SK-N-SH (cell line): ENCODE measurements at regions not wholly inside any gene's neighbourhood (a gene's known extent, or its start where the extent isn't known, plus 50 kb on each side); places are given as distances from the start of the nearest gene placed in this dataset.

ENCODE experiments used
- CTCF ChIA-PET: fragments of 300-600, 350-600 bp; formaldehyde crosslinking; extraction: SDS; loops from one replicate; lab custom pipeline; 2021; lab: Yijun Ruan, JAX
- POLR2A ChIA-PET: fragments of 350-600 bp; sonication (Branson Sonifier 250); formaldehyde crosslinking; extraction: SDS; loops from one replicate; lab custom pipeline; 2020; ENCODE audit warnings: antibody characterized with exemption, inconsistent platforms; lab: Yijun Ruan, JAX
- DNase-seq: peaks from one replicate; pipeline ENCODE4 v3.0.0; 2012
- H2AFZ ChIP-seq: fragments of 200-600 bp; sonication (generic); 2 replicates; pipeline ENCODE4 v1.8.1; 2016; ENCODE audit warnings: antibody characterized with exemption, mild to moderate bottlenecking, low read depth
- H3F3A ChIP-seq: fragments of 200-600 bp; sonication (generic); replicated peaks from 2 replicates; pipeline ENCODE3; 2016; ENCODE audit warnings: antibody characterized with exemption, mild to moderate bottlenecking; ENCODE audit not compliant: insufficient read depth
- H3K27ac ChIP-seq, 2 experiments: fragments of 200-500 bp in 1 of 2; fragments of 200-600 bp in 1 of 2; sonication (Bioruptor generic) in 1 of 2; sonication (generic), shearing (Covaris generic) in 1 of 2; 2 replicates each; pipeline versions ENCODE4 v1.5.1 to v1.6.1; 2014 to 2016; ENCODE audit warnings: low read depth in 2 of 2, inconsistent platforms in 1 of 2, low read length in 1 of 2, mild to moderate bottlenecking in 1 of 2, mixed read lengths in 1 of 2
- H3K27me3 ChIP-seq: fragments of 200-600 bp; sonication (generic), shearing (Covaris generic); 2 replicates; pipeline ENCODE4 v1.6.1; 2016; ENCODE audit warnings: mixed run types; ENCODE audit not compliant: insufficient read depth
- H3K36me3 ChIP-seq, 2 experiments: fragments of 200-500 bp in 1 of 2; fragments of 200-600 bp in 1 of 2; sonication (Bioruptor generic) in 1 of 2; sonication (generic) in 1 of 2; replicated peaks in 1 of 2; 2 replicates each; pipeline versions ENCODE3 to v1.5.1; 2014 to 2016; ENCODE audit warnings: low read length in 1 of 2, mild to moderate bottlenecking in 1 of 2; ENCODE audit not compliant: insufficient read depth in 2 of 2, control insufficient read depth in 1 of 2
- H3K4me1 ChIP-seq, 2 experiments: fragments of 200-500 bp in 1 of 2; fragments of 200-600 bp in 1 of 2; sonication (Bioruptor generic) in 1 of 2; sonication (generic), shearing (Covaris generic) in 1 of 2; 2 replicates each; pipeline versions ENCODE4 v1.5.1 to v1.6.1; 2014 to 2016; ENCODE audit warnings: low read depth in 1 of 2, low read length in 1 of 2, mixed run types in 1 of 2; ENCODE audit not compliant: insufficient read depth in 2 of 2, control insufficient read depth in 1 of 2
- H3K4me2 ChIP-seq: fragments of 200-600 bp; sonication (generic), shearing (Covaris generic); 2 replicates; pipeline ENCODE4 v1.6.1; 2017; ENCODE audit warnings: mixed run types
- H3K4me3 ChIP-seq, 2 experiments: fragments of 200-500 bp in 1 of 2; fragments of 200-600 bp in 1 of 2; sonication (Bioruptor generic) in 1 of 2; sonication (generic), shearing (Covaris generic) in 1 of 2; 2 replicates each; pipeline versions ENCODE4 v1.5.1 to v1.8.1; 2014 to 2016; ENCODE audit warnings: low read depth in 2 of 2, inconsistent platforms in 1 of 2, low read length in 1 of 2, mild to moderate bottlenecking in 1 of 2, mixed read lengths in 1 of 2, moderate library complexity in 1 of 2
- H3K79me2 ChIP-seq: fragments of 200-600 bp; sonication (generic); 2 replicates; pipeline ENCODE4 v1.8.1; 2017; ENCODE audit warnings: mild to moderate bottlenecking; ENCODE audit not compliant: insufficient read depth
- H3K9ac ChIP-seq: fragments of 200-600 bp; sonication (generic); 2 replicates; pipeline ENCODE4 v1.6.1; 2017; ENCODE audit warnings: mixed run types
- H3K9me2 ChIP-seq: fragments of 200-600 bp; sonication (generic); 2 replicates; pipeline ENCODE4 v1.6.1; 2017; ENCODE audit warnings: mixed run types
- H3K9me3 ChIP-seq: fragments of 200-600 bp; sonication (generic); 2 replicates; pipeline ENCODE4 v1.6.1; 2017; ENCODE audit warnings: mixed run types, mild to moderate bottlenecking, moderate library complexity
- H4K20me1 ChIP-seq: fragments of 200-600 bp; sonication (generic); 2 replicates; pipeline ENCODE4 v1.6.1; 2017; ENCODE audit warnings: mild to moderate bottlenecking, mixed run types; ENCODE audit not compliant: insufficient read depth
- EP300 ChIP-seq, 2 experiments: IDR thresholded peaks; 2 replicates each; pipeline versions ENCODE4 v1.4.0 to v1.6.1; 2012; ENCODE audit warnings: borderline replicate concordance in 1 of 2, low read depth in 1 of 2, low read length in 1 of 2
- FOXM1 ChIP-seq: IDR thresholded peaks from 2 replicates; pipeline ENCODE4 v1.4.0; 2012; ENCODE audit warnings: low read depth, mild to moderate bottlenecking
- JUND ChIP-seq: IDR thresholded peaks from 2 replicates; pipeline ENCODE4 v1.4.0; 2012
- MAX ChIP-seq: IDR thresholded peaks from 2 replicates; pipeline ENCODE4 v1.4.0; 2012; ENCODE audit warnings: low read depth
- MXI1 ChIP-seq: IDR thresholded peaks from 2 replicates; pipeline ENCODE4 v1.6.1; 2012; ENCODE audit warnings: mild to moderate bottlenecking, low read depth, low read length, improper control_type of control experiment
- NRF1 ChIP-seq: IDR thresholded peaks from 2 replicates; pipeline ENCODE4 v1.6.1; 2012; ENCODE audit warnings: low read depth, mild to moderate bottlenecking, low read length
- PBX3 ChIP-seq: IDR thresholded peaks from 2 replicates; pipeline ENCODE4; 2012
- POLR2AphosphoS5 ChIP-seq: IDR thresholded peaks from 2 replicates; pipeline ENCODE4 v1.6.1; 2012; ENCODE audit warnings: low read depth, low read length
- RAD21 ChIP-seq: IDR thresholded peaks from 2 replicates; pipeline ENCODE4 v1.6.1; 2012; ENCODE audit warnings: mild to moderate bottlenecking, low read length
- RCOR1 ChIP-seq: fragments of 150-350 bp; IDR thresholded peaks from 2 replicates; pipeline ENCODE4 v1.6.1; 2017; ENCODE audit warnings: antibody characterized with exemption, low read length
- RXRA ChIP-seq: IDR thresholded peaks from 2 replicates; pipeline ENCODE4 v1.4.0; 2012; ENCODE audit warnings: low read depth, mild to moderate bottlenecking, borderline replicate concordance
- SIN3A ChIP-seq: IDR thresholded peaks from 2 replicates; pipeline ENCODE4 v1.6.1; 2012; ENCODE audit warnings: low read depth, mild to moderate bottlenecking, low read length, moderate library complexity, borderline replicate concordance
- SMC3 ChIP-seq: IDR thresholded peaks from 2 replicates; pipeline ENCODE4 v1.6.1; 2012; ENCODE audit warnings: low read depth, low read length, improper control_type of control experiment
- TCF12 ChIP-seq: IDR thresholded peaks from 2 replicates; pipeline ENCODE4 v1.4.0; 2012
- YY1 ChIP-seq: IDR thresholded peaks from 2 replicates; pipeline ENCODE4 v1.4.0; 2012; ENCODE audit warnings: low read depth, mild to moderate bottlenecking
- ZBTB33 ChIP-seq: IDR thresholded peaks from 2 replicates; pipeline ENCODE4 v1.4.0; 2012; ENCODE audit warnings: low read depth, borderline replicate concordance
- WGBS: methylation state at CpG from one replicate; pipeline ENCODE4 v1.1.6; 2017; ENCODE audit warnings: low lambda C conversion rate; 5-methylcytosine and 5-hydroxymethylcytosine counted together

GRCh38 chr2:220985561-220985960, 586.5 kb downstream of the EPHA4 start:
- H3F3A ChIP-seq, result no peaks in the 10 kb centered on the region
- H3K79me2 ChIP-seq, result no peaks in the 10 kb centered on the region
- no peaks in the 10 kb centered on the region for H3K9me3 ChIP-seq
- no peak overlapping the region for H3K4me2 ChIP-seq
- ChIA-PET POLR2A (no interaction called here), CTCF (no interaction called here)
- no peaks in the 10 kb centered on the region for H4K20me1 ChIP-seq
- H3K4me3 ChIP-seq, result no peak overlapping the region
- no peaks in the 10 kb centered on the region for H3K27me3 ChIP-seq
- H3K9ac ChIP-seq, result no peak overlapping the region
- H3K27ac ChIP-seq, result no peak overlapping the region
- TF ChIP-seq MAX (no peak), PBX3 (no peak), JUND (no peak)
- no peaks in the 10 kb centered on the region for H3K4me1 ChIP-seq
- WGBS, result 18% methylated on average over 4 of the region's 4 CpGs
- no peaks in the 10 kb centered on the region for H3K9me2 ChIP-seq
- H3K36me3 ChIP-seq, result no peaks in the 10 kb centered on the region
- no peak for DNase-seq
- H2AFZ ChIP-seq, result no peak overlapping the region

GRCh38 chr2:220987839-220988238, 584.3 kb downstream of the EPHA4 start:
- Histone ChIP-seq H3F3A (no peaks in the 10 kb centered on the region), H3K36me3 (no peaks in the 10 kb centered on the region), H3K79me2 (no peaks in the 10 kb centered on the region)
- POLR2A ChIA-PET, result no interaction called here
- no peak for DNase-seq
- TF ChIP-seq SMC3 (no peak), RCOR1 (no peak), ZBTB33 (no peak), POLR2AphosphoS5 (no peak)
- TF ChIP-seq, all 33 proteins: peak for 0
- H3K4me1 ChIP-seq, result no peaks in the 10 kb centered on the region
- H4K20me1 ChIP-seq, result no peaks in the 10 kb centered on the region
- 21% methylated on average over 3 of the region's 3 CpGs for WGBS
- no peak overlapping the region for H3K4me3 ChIP-seq
- no peak overlapping the region for H3K4me2 ChIP-seq
- H3K9ac ChIP-seq, result no peak overlapping the region
- CTCF ChIA-PET, result no interaction called here
- H3K9me3 ChIP-seq, result no peaks in the 10 kb centered on the region
- no peak overlapping the region for H2AFZ ChIP-seq
- no peaks in the 10 kb centered on the region for H3K27me3 ChIP-seq
- H3K9me2 ChIP-seq, result no peaks in the 10 kb centered on the region
- no peak overlapping the region for H3K27ac ChIP-seq

DNA sequence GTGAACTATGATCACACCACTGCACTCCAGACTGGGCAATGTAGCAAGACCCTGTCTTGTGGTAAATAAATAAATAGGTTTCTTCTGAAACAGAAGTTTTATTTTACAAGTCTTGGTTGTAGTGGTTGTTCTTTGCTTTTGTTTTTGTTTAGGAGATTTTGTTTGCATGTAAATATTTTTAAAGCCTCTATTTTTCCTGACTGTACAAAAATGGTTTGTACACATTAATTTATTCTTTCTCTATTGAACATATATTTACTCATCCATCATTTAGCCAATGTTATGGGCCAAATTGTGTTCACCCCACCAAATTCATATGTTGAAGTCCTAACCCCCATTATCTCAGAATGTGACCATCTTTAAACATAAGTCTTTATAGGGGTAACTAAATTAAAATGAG, 580.1 kb downstream of the EPHA4 start:
- Histone ChIP-seq H3K27ac (no peak overlapping the region), H4K20me1 (no peaks in the 10 kb centered on the region), H3K79me2 (no peaks in the 10 kb centered on the region), H3K9me2 (no peaks in the 10 kb centered on the region), H3F3A (no peaks in the 10 kb centered on the region), H3K9ac (no peak overlapping the region), H3K4me3 (no peak overlapping the region), H3K4me1 (no peaks in the 10 kb centered on the region), H3K27me3 (no peaks in the 10 kb centered on the region), H2AFZ (no peak overlapping the region), H3K36me3 (no peaks in the 10 kb centered on the region), H3K9me3 (no peaks in the 10 kb centered on the region), H3K4me2 (no peak overlapping the region)
- no peak for DNase-seq
- ChIA-PET POLR2A (no interaction called here), CTCF (no interaction called here)
- TF ChIP-seq RAD21 (no peak), SIN3A (no peak), POLR2AphosphoS5 (no peak), TCF12 (no peak), YY1 (no peak), RXRA (no peak), EP300 (IDR thresholded peaks at IDR 0.05; ENCODE audit: borderline replicate concordance in 1 of 2, low read depth in 1 of 2, low read length in 1 of 2) (no peak), NRF1 (no peak), FOXM1 (no peak), MXI1 (no peak)
